Effector memory CD4-positive, alpha-beta T cell (primary cell): ENCODE measurements at regions not wholly inside any gene's neighbourhood (a gene's known extent, or its start where the extent isn't known, plus 50 kb on each side); places are given as distances from the start of the nearest gene placed in this dataset.

Experiments used
- DNase-seq, 3 donors: peaks; one replicate each; pipeline ENCODE4 v3.0.0-alpha.2; 2020
- H3K27ac ChIP-seq: 2 replicates; pipeline ENCODE4 v1.7.0; 2013; ENCODE audit warnings: mild to moderate bottlenecking, low read length, moderate library complexity; ENCODE audit not compliant: insufficient read depth, poor library complexity, severe bottlenecking
- H3K27me3 ChIP-seq: replicated peaks from 2 replicates; pipeline ENCODE4 v1.7.0; 2013; ENCODE audit warnings: mild to moderate bottlenecking, low read length; ENCODE audit not compliant: insufficient read depth, control insufficient read depth, poor library complexity, severe bottlenecking
- H3K36me3 ChIP-seq: 2 replicates; pipeline ENCODE4 v1.7.0; 2013; ENCODE audit warnings: mild to moderate bottlenecking, low read length, moderate library complexity; ENCODE audit not compliant: control insufficient read depth, insufficient read depth
- H3K4me1 ChIP-seq: 2 replicates; pipeline ENCODE4 v1.7.0; 2013; ENCODE audit warnings: low read length, mild to moderate bottlenecking; ENCODE audit not compliant: control insufficient read depth, insufficient read depth, poor library complexity, severe bottlenecking
- H3K4me3 ChIP-seq: 2 replicates; pipeline ENCODE4 v1.7.0; 2013; ENCODE audit warnings: low read length, low read depth, mild to moderate bottlenecking; ENCODE audit not compliant: insufficient read depth, poor library complexity, severe bottlenecking
- H3K9me3 ChIP-seq: 2 replicates; pipeline ENCODE4 v1.7.0; 2013; ENCODE audit warnings: mild to moderate bottlenecking, low read length, moderate library complexity; ENCODE audit not compliant: control insufficient read depth

- no peak overlapping the region for H3K27ac ChIP-seq
- H3K36me3 ChIP-seq = no peaks in the 10 kb centered on the region
- no peaks in the 10 kb centered on the region for H3K4me1 ChIP-seq
- DNase-seq = no peak
- H3K27me3 ChIP-seq = no peaks in the 10 kb centered on the region
- no peaks in the 10 kb centered on the region for H3K9me3 ChIP-seq
- no peak overlapping the region for H3K4me3 ChIP-seq
Observed at GRCh38 chr12:19867970-19868369, 428.7 kb downstream of the AEBP2 start.

- Histone ChIP-seq H3K4me3 (no peak overlapping the region), H3K27me3 (no peaks in the 10 kb centered on the region), H3K36me3 (no peaks in the 10 kb centered on the region), H3K9me3 (no peaks in the 10 kb centered on the region), H3K4me1 (no peaks in the 10 kb centered on the region), H3K27ac (no peak overlapping the region)
- no peak for DNase-seq
Observed at GRCh38 chr12:19869413-19869812, 430.1 kb downstream of the AEBP2 start.

GRCh38 chr12:19872621-19873540 lies 433.6 kb downstream of the AEBP2 start:
- Histone ChIP-seq H3K36me3 (no peaks in the 10 kb centered on the region), H3K27ac (no peak overlapping the region), H3K9me3 (no peaks in the 10 kb centered on the region), H3K27me3 (no peaks in the 10 kb centered on the region), H3K4me3 (no peak overlapping the region), H3K4me1 (no peaks in the 10 kb centered on the region)
- no peak for DNase-seq

- no peak for DNase-seq
- no peak overlapping the region for H3K4me3 ChIP-seq
Observed at GRCh38 chr12:19880076-19880475, 440.8 kb downstream of the AEBP2 start.

GRCh38 chr12:19880721-19881120 lies 441.4 kb downstream of the AEBP2 start:
- no peak for DNase-seq
- Histone ChIP-seq H3K27me3 (no peaks in the 10 kb centered on the region), H3K4me3 (no peak overlapping the region), H3K36me3 (no peaks in the 10 kb centered on the region), H3K9me3 (no peaks in the 10 kb centered on the region), H3K27ac (no peak overlapping the region), H3K4me1 (no peaks in the 10 kb centered on the region)

More at GRCh38 chr12:19880076-19880475, 440.8 kb downstream of the AEBP2 start:
- no peaks in the 10 kb centered on the region for H3K4me1 ChIP-seq
- H3K36me3 ChIP-seq = no peaks in the 10 kb centered on the region
- no peaks in the 10 kb centered on the region for H3K27me3 ChIP-seq
- H3K9me3 ChIP-seq = no peaks in the 10 kb centered on the region
- H3K27ac ChIP-seq = no peak overlapping the region

- no peak for DNase-seq
- H3K27ac ChIP-seq = no peak overlapping the region
- no peak overlapping the region for H3K4me3 ChIP-seq
- no peaks in the 10 kb centered on the region for H3K4me1 ChIP-seq
- H3K36me3 ChIP-seq = no peaks in the 10 kb centered on the region
- H3K27me3 ChIP-seq = no peaks in the 10 kb centered on the region
- H3K9me3 ChIP-seq = no peaks in the 10 kb centered on the region
Observed at GRCh38 chr12:19882346-19882745, 443.1 kb downstream of the AEBP2 start.

- Histone ChIP-seq H3K27ac (no peak overlapping the region), H3K36me3 (no peaks in the 10 kb centered on the region), H3K4me1 (no peaks in the 10 kb centered on the region), H3K4me3 (no peak overlapping the region), H3K9me3 (no peaks in the 10 kb centered on the region), H3K27me3 (no peaks in the 10 kb centered on the region)
- no peak for DNase-seq
Observed at GRCh38 chr12:19884021-19884492, 444.8 kb downstream of the AEBP2 start.

GRCh38 chr12:19885093-19885812 lies 446.0 kb downstream of the AEBP2 start:
- Histone ChIP-seq H3K36me3 (no peaks in the 10 kb centered on the region), H3K27ac (no peak overlapping the region), H3K9me3 (no peaks in the 10 kb centered on the region), H3K27me3 (no peaks in the 10 kb centered on the region), H3K4me1 (no peaks in the 10 kb centered on the region), H3K4me3 (no peak overlapping the region)
- no peak for DNase-seq

- no peak for DNase-seq
- H3K4me1 ChIP-seq = no peaks in the 10 kb centered on the region
- no peaks in the 10 kb centered on the region for H3K36me3 ChIP-seq
- H3K27ac ChIP-seq = no peak overlapping the region
- no peak overlapping the region for H3K4me3 ChIP-seq
- no peaks in the 10 kb centered on the region for H3K27me3 ChIP-seq
- no peaks in the 10 kb centered on the region for H3K9me3 ChIP-seq
Observed at GRCh38 chr12:19886065-19886464, 446.8 kb downstream of the AEBP2 start.

- no peaks in the 10 kb centered on the region for H3K4me1 ChIP-seq
- no peak overlapping the region for H3K27ac ChIP-seq
- H3K27me3 ChIP-seq = no peaks in the 10 kb centered on the region
- H3K9me3 ChIP-seq = no peaks in the 10 kb centered on the region
- no peak overlapping the region for H3K4me3 ChIP-seq
- no peak for DNase-seq
- H3K36me3 ChIP-seq = no peaks in the 10 kb centered on the region
Observed at GRCh38 chr12:19886639-19887064, 447.4 kb downstream of the AEBP2 start.
